Activated B cell treated with CpG ODN at 0.5 μM for 24 hours (primary cell): ENCODE measurements at regions not wholly inside any gene's neighbourhood (a gene's known extent, or its start where the extent isn't known, plus 50 kb on each side); places are given as distances from the start of the nearest gene placed in this dataset.

Experiments
- ATAC-seq: fragments of 200-7000 bp; cut with Tn5 transposase; one replicate; pipeline ENCODE4 v1.10.0; 2021; ENCODE audit warnings: low read depth, mild to moderate bottlenecking, moderate library complexity
- CTCF ChIA-PET: fragments of 350-600 bp; sonication (Branson Sonifier 250); formaldehyde crosslinking; loops from one replicate; lab custom pipeline; 2021; ENCODE audit warnings: antibody characterized with exemption; lab: Charles Lee
- POLR2A ChIA-PET: fragments of 350-600 bp; sonication (Branson Sonifier 250); formaldehyde crosslinking; loops from one replicate; lab custom pipeline; 2021; ENCODE audit warnings: antibody characterized with exemption; lab: Charles Lee
- DNase-seq: peaks from one replicate; pipeline ENCODE4 v3.0.0; 2022
- H3K27ac Mint-ChIP-seq: one replicate; pipeline ENCODE4 v1.8.0; 2020; ENCODE audit warnings: mixed read lengths
- H3K27me3 Mint-ChIP-seq: one replicate; pipeline ENCODE4 v1.8.0; 2021; ENCODE audit warnings: mixed read lengths
- H3K36me3 Mint-ChIP-seq: one replicate; pipeline ENCODE4 v1.8.0; 2021; ENCODE audit warnings: low read depth, mixed read lengths
- H3K4me1 Mint-ChIP-seq: one replicate; pipeline ENCODE4 v1.8.0; 2021; ENCODE audit warnings: mixed read lengths
- H3K4me3 Mint-ChIP-seq: one replicate; pipeline ENCODE4 v1.8.0; 2020; ENCODE audit warnings: mild to moderate bottlenecking, mixed read lengths
- H3K9me3 Mint-ChIP-seq: one replicate; pipeline ENCODE4 v1.8.0; 2020; ENCODE audit warnings: mixed read lengths
- CTCF ChIP-seq: fragments of 200-600 bp; IDR thresholded peaks from one replicate; pipeline ENCODE4 v1.8.0; 2022; ENCODE audit warnings: antibody characterized with exemption, mild to moderate bottlenecking
- intact Hi-C: fragments of 100-400 bp; cut with micrococcal nuclease; formaldehyde crosslinking; loops from one replicate; pipeline ENCODE4 v1.15.1; 2024

- ChIA-PET CTCF (no interaction called here), POLR2A (no interaction called here)
- Mint-ChIP-seq H3K9me3 (peaks cover 6% of the 10 kb centered on the region), H3K36me3 (no peaks in the 10 kb centered on the region), H3K27me3 (no peaks in the 10 kb centered on the region), H3K27ac (no peak overlapping the region), H3K4me3 (no peak overlapping the region), H3K4me1 (no peaks in the 10 kb centered on the region)
- no peak for TF ChIP-seq CTCF
- ATAC-seq: no peak
- DNase-seq: no peak
- intact Hi-C loops: no loop called here
Measured at GRCh38 chr13:74868049-74868448, 613.9 kb downstream of the TBC1D4 start.

GRCh38 chr13:74867460-74867859 is 614.5 kb downstream of the TBC1D4 start:
- no peak for DNase-seq
- ChIA-PET POLR2A (no interaction called here), CTCF (no interaction called here)
- Mint-ChIP-seq H3K9me3 (peaks cover 6% of the 10 kb centered on the region), H3K36me3 (no peaks in the 10 kb centered on the region), H3K27me3 (no peaks in the 10 kb centered on the region), H3K4me3 (no peak overlapping the region), H3K27ac (no peak overlapping the region), H3K4me1 (no peaks in the 10 kb centered on the region)
- no peak for ATAC-seq
- intact Hi-C loops: no loop called here
- no peak for TF ChIP-seq CTCF

GRCh38 chr13:74866101-74866500 is 615.9 kb downstream of the TBC1D4 start:
- no peaks in the 10 kb centered on the region for H3K27me3 Mint-ChIP-seq
- H3K4me3 Mint-ChIP-seq: no peak overlapping the region
- DNase-seq (no peak), ATAC-seq (no peak)
- no peaks in the 10 kb centered on the region for H3K36me3 Mint-ChIP-seq
- H3K27ac Mint-ChIP-seq: no peak overlapping the region
- ChIA-PET CTCF (no interaction called here), POLR2A (no interaction called here)
- no peaks in the 10 kb centered on the region for H3K4me1 Mint-ChIP-seq
- no peak for TF ChIP-seq CTCF
- H3K9me3 Mint-ChIP-seq: peaks cover 6% of the 10 kb centered on the region
- intact Hi-C loops: no loop called here

GRCh38 chr13:74865656-74866055 is 616.3 kb downstream of the TBC1D4 start:
- H3K4me3 Mint-ChIP-seq: no peak overlapping the region
- no peak for TF ChIP-seq CTCF
- H3K4me1 Mint-ChIP-seq: no peaks in the 10 kb centered on the region
- DNase-seq (no peak), ATAC-seq (no peak)
- no peaks in the 10 kb centered on the region for H3K27me3 Mint-ChIP-seq
- intact Hi-C loops: no loop called here
- peaks cover 6% of the 10 kb centered on the region for H3K9me3 Mint-ChIP-seq
- ChIA-PET CTCF (no interaction called here), POLR2A (no interaction called here)
- H3K27ac Mint-ChIP-seq: no peak overlapping the region
- H3K36me3 Mint-ChIP-seq: no peaks in the 10 kb centered on the region

- TF ChIP-seq CTCF: no peak
- H3K4me1 Mint-ChIP-seq: no peaks in the 10 kb centered on the region
- DNase-seq (no peak), ATAC-seq (no peak)
- ChIA-PET POLR2A (no interaction called here), CTCF (no interaction called here)
- intact Hi-C loops: no loop called here
- peaks cover 10% of the 10 kb centered on the region for H3K9me3 Mint-ChIP-seq
- H3K4me3 Mint-ChIP-seq: no peak overlapping the region
- H3K27me3 Mint-ChIP-seq: no peaks in the 10 kb centered on the region
- H3K27ac Mint-ChIP-seq: no peak overlapping the region
- H3K36me3 Mint-ChIP-seq: no peaks in the 10 kb centered on the region
Measured at GRCh38 chr13:74860789-74861188, 621.2 kb downstream of the TBC1D4 start.
